GM12878 (cell line): ENCODE measurements at regions not wholly inside any gene's neighbourhood (a gene's known extent, or its start where the extent isn't known, plus 50 kb on each side); places are given as distances from the start of the nearest gene placed in this dataset.
A peak's percentile ranks its signal among the peaks of the same experiment; 100 is the strongest.

ENCODE experiments used
- ATAC-seq: fragments of 200-7000 bp; cut with Tn5 transposase; 3 replicates; pipeline ENCODE4 v1.9.1; 2020; ENCODE audit warnings: mild to moderate bottlenecking, moderate library complexity
- BruUV-seq: library from RNA; stranded (reverse); fragments of 400-500 nt; replicated peaks from 2 replicates; lab custom pipeline; 2021; lab: Mats Ljungman, UMichigan
- CTCF ChIA-PET: fragments of 300-600 bp; sonication (Branson Sonifier 250); formaldehyde crosslinking; extraction: SDS; loops from one replicate; lab custom pipeline; 2021; ENCODE audit warnings: inconsistent platforms; lab: Yijun Ruan, JAX
- POLR2A ChIA-PET: fragments of 350-600 bp; formaldehyde crosslinking; extraction: SDS; loops from one replicate; lab custom pipeline; 2021; ENCODE audit warnings: inconsistent platforms; lab: Charles Lee
- RAD21 ChIA-PET: fragments of 300-600 bp; sonication (Branson Sonifier 250); formaldehyde crosslinking; loops from one replicate; lab custom pipeline; 2023; ENCODE audit warnings: antibody characterized with exemption; ENCODE audit not compliant: unreplicated experiment; lab: Charles Lee
- SMC1A ChIA-PET: fragments of 300-600 bp; sonication (Branson Sonifier 250); formaldehyde crosslinking; loops from one replicate; lab custom pipeline; 2023; ENCODE audit not compliant: unreplicated experiment, uncharacterized antibody; lab: Charles Lee
- DNase-seq: peaks from one replicate; pipeline ENCODE4 v3.0.0-alpha.2; 2011; ENCODE audit warnings: low read depth, low spot score
- FAIRE-seq: peaks from 3 replicates; lab custom pipeline; 2011; peaks lifted over from hg19 to GRCh38; lab: Jason Lieb, UNC
- H2AFZ ChIP-seq: 2 replicates; pipeline ENCODE4 v1.6.0; 2011; ENCODE audit warnings: low read depth, low read length, control low read depth; ENCODE audit not compliant: control insufficient read depth
- H3K27ac ChIP-seq: 2 replicates; pipeline ENCODE4 v1.5.1; 2011; ENCODE audit warnings: control low read depth; ENCODE audit not compliant: control insufficient read depth, insufficient read depth
- H3K27me3 ChIP-seq, 2 experiments: replicated peaks in 1 of 2; 2 replicates each; pipeline versions ENCODE4 v1.6.0 to v1.6.1; 2011; ENCODE audit warnings: low read length in 1 of 2; ENCODE audit not compliant: control insufficient read depth in 2 of 2, insufficient read depth in 2 of 2
- H3K36me3 ChIP-seq, 2 experiments: 2 replicates each; pipeline ENCODE4 v1.5.1; 2011; ENCODE audit warnings: low read length in 1 of 2; ENCODE audit not compliant: control insufficient read depth in 2 of 2, insufficient read depth in 2 of 2
- H3K4me1 ChIP-seq: 2 replicates; pipeline ENCODE4 v1.6.1; 2011; ENCODE audit warnings: mild to moderate bottlenecking, low read length, moderate library complexity, mixed read lengths; ENCODE audit not compliant: control insufficient read depth, insufficient read depth
- H3K4me2 ChIP-seq: 2 replicates; pipeline ENCODE4 v1.6.0; 2011; ENCODE audit warnings: control low read depth; ENCODE audit not compliant: control insufficient read depth, insufficient read depth
- H3K4me3 ChIP-seq: fragments of 200-600 bp; sonication (generic); 2 replicates; pipeline ENCODE4 v1.5.1; 2016
- H3K79me2 ChIP-seq: 2 replicates; pipeline ENCODE4 v1.6.0; 2011; ENCODE audit warnings: low read length; ENCODE audit not compliant: control insufficient read depth, insufficient read depth
- H3K9ac ChIP-seq: 2 replicates; pipeline ENCODE4 v1.8.0; 2011; ENCODE audit warnings: low read length, control low read depth, mixed read lengths; ENCODE audit not compliant: control insufficient read depth, insufficient read depth
- H3K9me3 ChIP-seq: replicated peaks from 3 replicates; pipeline ENCODE4 v1.5.1; 2011; ENCODE audit warnings: mild to moderate bottlenecking, low read length; ENCODE audit not compliant: control insufficient read depth, insufficient read depth
- H4K20me1 ChIP-seq: 2 replicates; pipeline ENCODE4 v1.6.0; 2011; ENCODE audit not compliant: control insufficient read depth, insufficient read depth
- CREM ChIP-seq: IDR thresholded peaks from 2 replicates; pipeline ENCODE4 v1.6.1; 2014; ENCODE audit warnings: antibody characterized with exemption, low read depth
- E2F8 ChIP-seq: fragments of 450-650 bp; IDR thresholded peaks from 2 replicates; pipeline ENCODE4 v1.6.1; 2018; ENCODE audit warnings: mild to moderate bottlenecking, low read depth, moderate library complexity; ENCODE audit not compliant: partially characterized antibody
- EGR1 ChIP-seq, 2 experiments: IDR thresholded peaks; 1 replicate in 1 of 2; 2 replicates in 1 of 2; pipeline ENCODE4 v1.6.1; 2011 to 2012; ENCODE audit warnings: low read depth in 2 of 2, low read length in 2 of 2, borderline replicate concordance in 1 of 2, mild to moderate bottlenecking in 1 of 2, moderate library complexity in 1 of 2
- ESRRA ChIP-seq: IDR thresholded peaks from 2 replicates; pipeline ENCODE4 v1.6.1; 2012; ENCODE audit warnings: mild to moderate bottlenecking, low read length, improper control_type of control experiment
- EZH2 ChIP-seq: IDR thresholded peaks from 2 replicates; pipeline ENCODE4 v1.6.1; 2012; ENCODE audit warnings: low read depth, mild to moderate bottlenecking, control low read depth, inconsistent platforms, low read length, borderline replicate concordance; ENCODE audit not compliant: control insufficient read depth
- IRF5 ChIP-seq: fragments of 450-650 bp; IDR thresholded peaks from 2 replicates; pipeline ENCODE4 v1.6.1; 2017; ENCODE audit warnings: borderline replicate concordance
- KDM1A ChIP-seq: fragments of 200-600 bp; sonication (generic); IDR thresholded peaks from 2 replicates; pipeline ENCODE4 v1.6.1; 2016; ENCODE audit warnings: borderline replicate concordance
- NFIC ChIP-seq: IDR thresholded peaks from 2 replicates; pipeline ENCODE4 v1.6.1; 2012; ENCODE audit warnings: low read depth, mild to moderate bottlenecking, inconsistent platforms, low read length, moderate library complexity
- PAX5 ChIP-seq: IDR thresholded peaks from 2 replicates; pipeline ENCODE4 v1.6.1; 2011; ENCODE audit warnings: low read depth, low read length, borderline replicate concordance
- RAD51 ChIP-seq: fragments of 450-650 bp; IDR thresholded peaks from 2 replicates; pipeline ENCODE4 v1.6.1; 2016; ENCODE audit warnings: moderate library complexity, mild to moderate bottlenecking, inconsistent platforms
- SMARCA5 ChIP-seq: fragments of 450-650 bp; IDR thresholded peaks from 2 replicates; pipeline ENCODE4 v1.6.1; 2017; ENCODE audit warnings: mild to moderate bottlenecking
- SMC3 ChIP-seq: IDR thresholded peaks from 2 replicates; pipeline ENCODE4 v1.6.1; 2011; ENCODE audit warnings: low read length, improper control_type of control experiment, borderline replicate concordance
- SREBF1 ChIP-seq: IDR thresholded peaks from 2 replicates; pipeline ENCODE4 v1.6.1; 2012; ENCODE audit warnings: mild to moderate bottlenecking, low read length
- TARDBP ChIP-seq: IDR thresholded peaks from 2 replicates; pipeline ENCODE4 v1.6.1; 2016; ENCODE audit warnings: borderline replicate concordance
- TCF7 ChIP-seq: IDR thresholded peaks from 2 replicates; pipeline ENCODE4 v1.6.1; 2014; ENCODE audit warnings: antibody characterized with exemption, borderline replicate concordance
- YBX1 ChIP-seq: fragments of 450-650 bp; IDR thresholded peaks from 2 replicates; pipeline ENCODE4 v1.6.1; 2016; ENCODE audit warnings: antibody characterized with exemption
- ZNF274 ChIP-seq: IDR thresholded peaks from one replicate; pipeline ENCODE4 v1.8.0; 2011; ENCODE audit not compliant: insufficient read length, insufficient read depth
- ZNF622 ChIP-seq: fragments of 450-650 bp; IDR thresholded peaks from 2 replicates; pipeline ENCODE4 v1.6.1; 2017; ENCODE audit warnings: mild to moderate bottlenecking, inconsistent platforms
- WGBS: methylation state at CpG from one replicate; pipeline ENCODE4 v1.1.6; 2016; ENCODE audit warnings: low lambda C conversion rate; ENCODE audit not compliant: insufficient replicate concordance, insufficient coverage; ENCODE audit errors: missing lambda C conversion rate; 5-methylcytosine and 5-hydroxymethylcytosine counted together
- in situ Hi-C: fragments of 300-500 bp; cut with MboI; formaldehyde crosslinking; loops from 9 replicates; pipeline ENCODE4 v1.14.3; 2018; ENCODE audit warnings: mixed read lengths
- intact Hi-C: fragments of 100-400 bp; cut with micrococcal nuclease; formaldehyde crosslinking; loops from one replicate; pipeline ENCODE4 v1.14.2; 2022; ENCODE audit not compliant: unreplicated experiment
- TF ChIP-seq, protein P1 (sequence below): IDR thresholded peaks from 2 replicates; pipeline ENCODE4 v1.6.1; 2012; ENCODE audit warnings: low read depth, low read length, improper control_type of control experiment

- TF ChIP-seq, protein P1, sequence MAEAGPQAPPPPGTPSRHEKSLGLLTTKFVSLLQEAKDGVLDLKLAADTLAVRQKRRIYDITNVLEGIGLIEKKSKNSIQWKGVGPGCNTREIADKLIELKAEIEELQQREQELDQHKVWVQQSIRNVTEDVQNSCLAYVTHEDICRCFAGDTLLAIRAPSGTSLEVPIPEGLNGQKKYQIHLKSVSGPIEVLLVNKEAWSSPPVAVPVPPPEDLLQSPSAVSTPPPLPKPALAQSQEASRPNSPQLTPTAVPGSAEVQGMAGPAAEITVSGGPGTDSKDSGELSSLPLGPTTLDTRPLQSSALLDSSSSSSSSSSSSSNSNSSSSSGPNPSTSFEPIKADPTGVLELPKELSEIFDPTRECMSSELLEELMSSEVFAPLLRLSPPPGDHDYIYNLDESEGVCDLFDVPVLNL: no peak
- TF ChIP-seq TCF7 (no peak), SMARCA5 (no peak)
These were observed 271.2 kb upstream of the ZP4 start (continued) for GRCh38 chr1:238161955-238162354.

GRCh38 chr1:238153939-238154338 is 263.2 kb upstream of the ZP4 start:
- Histone ChIP-seq H3K27me3 (no peaks in the 10 kb centered on the region), H3K4me1 (no peaks in the 10 kb centered on the region), H3K4me2 (no peak overlapping the region), H3K9me3 (no peaks in the 10 kb centered on the region; the same call in 2 of the 3 replicates), H3K4me3 (no peak overlapping the region), H3K9ac (no peak overlapping the region), H4K20me1 (no peaks in the 10 kb centered on the region), H3K27ac (no peak overlapping the region), H2AFZ (no peak overlapping the region), H3K79me2 (no peaks in the 10 kb centered on the region), H3K36me3 (no peaks in the 10 kb centered on the region)
- BruUV-seq: no TSS peak
- ChIA-PET SMC1A (interaction anchor here (0.5 to 1.3 kb wide), 3 partner anchors 35 to 92 kb away, joined by 3 read pairs; no protein-coding TSS in a partner anchor), POLR2A (no interaction called here), CTCF (interaction anchor here (0.5 to 1.2 kb wide), 3 partner anchors 10 to 31 kb away, joined by 3 read pairs; no protein-coding TSS in a partner anchor), RAD21 (no interaction called here)
- no peak for FAIRE-seq
- in situ Hi-C loops: no loop called here
- 0% methylated on average over 3 of the region's 3 CpGs for WGBS
- peak; percentile 80 for ATAC-seq
- intact Hi-C loops: no loop called here
- no peak for DNase-seq
- TF ChIP-seq KDM1A (no peak), CREM (no peak), ZNF274 (no peak), RAD51 (no peak), PAX5 (no peak), ZNF622 (no peak), YBX1 (no peak), NFIC (no peak), IRF5 (no peak), TARDBP (no peak), EZH2 (no peak), E2F8 (no peak), SREBF1 (no peak), EGR1 (IDR thresholded peaks at IDR 0.05; ENCODE audit: borderline replicate concordance in 1 of 2, low read depth in 2 of 2, low read length in 2 of 2) (no peak), SMC3 (no peak), ESRRA (no peak)
